Epithelial cell of prostate (primary cell): ENCODE measurements at regions not wholly inside any gene's neighbourhood (a gene's known extent, or its start where the extent isn't known, plus 50 kb on each side); places are given as distances from the start of the nearest gene placed in this dataset.

Experiments
- DNase-seq: peaks from one replicate; pipeline ENCODE4 v3.0.0-alpha.2; 2011; ENCODE audit warnings: low read depth, low spot score
- H3K27ac ChIP-seq: fragments of 450-650 bp; 2 replicates; pipeline ENCODE4 v1.5.1; 2017; ENCODE audit warnings: mild to moderate bottlenecking

DNA sequence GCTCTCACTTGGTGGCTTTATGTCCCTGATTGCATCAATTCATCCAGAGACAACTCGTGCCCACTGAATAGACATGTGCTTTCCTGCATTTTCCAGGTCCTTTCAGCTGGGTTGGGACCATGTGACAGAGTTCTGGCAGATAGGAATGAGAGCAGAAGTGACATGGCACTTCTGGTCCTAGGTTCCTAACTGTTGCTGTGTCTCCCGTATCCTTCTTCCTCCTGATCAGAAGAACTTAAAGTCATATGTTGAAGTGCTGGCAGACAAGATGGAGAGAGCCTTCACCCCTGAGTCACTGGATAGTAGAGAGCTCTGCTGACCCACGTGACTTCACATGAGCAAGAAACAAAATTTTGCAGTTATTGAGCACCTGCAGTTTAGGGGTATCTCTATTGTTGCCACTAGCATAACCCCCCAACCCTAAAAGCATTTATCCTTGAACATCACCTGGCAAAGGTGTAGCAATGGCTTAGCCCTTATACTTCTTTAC is 80.0 kb downstream of the NREP start:
- H3K27ac ChIP-seq, result no peak overlapping the region
- DNase-seq, result no peak

DNA sequence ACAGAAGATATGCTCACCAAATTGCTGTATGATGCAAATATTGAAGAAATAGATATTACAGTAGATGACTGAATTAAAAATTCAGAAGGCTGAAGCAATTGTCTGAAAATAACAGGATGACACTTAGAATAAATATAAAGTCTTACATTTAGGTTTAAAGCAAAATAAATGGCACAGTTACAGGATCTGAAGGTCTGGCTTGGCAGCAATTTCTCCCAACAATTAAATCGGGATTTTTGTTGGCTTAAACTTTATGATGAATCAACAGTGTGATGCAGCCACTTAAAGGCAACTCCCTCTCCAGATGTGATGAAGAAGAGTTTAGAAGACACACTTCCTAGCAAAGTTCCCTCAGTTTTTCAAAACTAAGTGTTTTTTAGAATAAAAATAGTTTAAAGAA is 80.5 kb downstream of the NREP start:
- H3K27ac ChIP-seq, result no peak overlapping the region
- DNase-seq, result no peak

DNA sequence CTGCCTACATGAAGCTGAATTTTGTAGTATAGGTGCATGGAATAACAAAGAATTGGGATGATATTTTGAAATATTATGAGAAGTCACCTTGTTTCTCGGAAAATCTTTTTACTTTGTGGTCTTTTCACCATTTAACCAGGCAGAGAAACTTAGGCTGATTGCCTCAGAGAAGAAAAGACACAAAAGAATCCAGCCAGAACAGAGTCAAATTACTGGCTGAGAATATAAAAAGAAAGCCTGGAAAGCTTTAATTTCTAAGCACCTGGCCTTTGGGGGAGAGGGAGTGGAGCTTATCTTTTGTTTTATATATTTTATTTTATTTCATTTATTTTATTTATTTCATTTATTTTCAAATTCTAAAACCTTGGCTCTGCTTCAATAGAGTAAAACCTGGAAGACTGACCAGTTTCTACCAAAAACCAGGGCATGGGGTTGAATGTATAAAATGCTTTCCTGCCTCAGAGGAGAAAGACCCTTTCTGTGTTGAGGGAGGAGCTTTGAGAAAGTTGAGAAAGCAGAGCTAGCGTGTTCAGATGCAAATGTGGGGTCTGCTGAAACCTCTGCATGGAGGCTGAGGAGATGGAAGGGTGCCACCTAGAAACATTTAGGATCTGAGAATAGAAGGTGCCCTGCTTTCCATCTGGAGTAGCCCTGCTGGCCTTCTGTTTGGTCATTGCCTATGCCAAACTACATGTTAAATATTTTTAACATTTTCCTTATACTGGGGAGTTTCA is 81.6 kb downstream of the NREP start:
- no peak overlapping the region for H3K27ac ChIP-seq
- DNase-seq, result no peak

DNA sequence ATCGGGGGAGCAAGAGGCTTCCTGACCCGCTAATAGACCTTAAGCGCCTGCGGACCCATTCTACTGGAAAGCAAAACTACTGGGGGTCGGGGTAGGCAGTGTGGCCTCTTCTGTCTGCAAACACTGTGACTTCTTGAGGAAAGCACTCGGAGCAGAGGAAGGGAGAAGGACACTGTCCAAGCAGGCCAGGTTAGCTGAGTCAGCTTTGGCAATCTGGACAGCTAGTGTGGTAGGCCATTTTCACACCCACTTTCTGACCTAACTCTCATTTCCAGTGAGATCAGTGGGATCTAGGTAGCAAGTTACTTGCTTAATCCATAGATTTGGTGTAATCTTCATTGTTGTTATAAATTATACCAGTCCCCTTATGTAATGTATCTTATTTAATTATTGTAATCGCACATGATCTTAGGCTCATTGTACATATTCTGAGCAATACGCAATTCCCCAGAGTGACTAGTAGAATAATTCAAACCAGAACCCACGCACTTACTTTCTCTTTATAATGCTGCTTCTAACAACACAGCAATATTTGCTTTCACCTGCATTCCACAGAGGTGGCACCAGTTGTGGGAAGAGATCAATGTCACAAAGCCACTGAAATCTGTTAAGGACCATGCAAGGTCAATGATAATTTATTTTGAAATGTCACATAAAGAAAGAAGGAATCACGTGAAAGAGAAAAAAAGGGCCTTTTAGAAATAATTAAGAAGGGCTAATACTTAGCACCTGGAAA is 82.9 kb downstream of the NREP start:
- no peak for DNase-seq
- no peak overlapping the region for H3K27ac ChIP-seq

DNA sequence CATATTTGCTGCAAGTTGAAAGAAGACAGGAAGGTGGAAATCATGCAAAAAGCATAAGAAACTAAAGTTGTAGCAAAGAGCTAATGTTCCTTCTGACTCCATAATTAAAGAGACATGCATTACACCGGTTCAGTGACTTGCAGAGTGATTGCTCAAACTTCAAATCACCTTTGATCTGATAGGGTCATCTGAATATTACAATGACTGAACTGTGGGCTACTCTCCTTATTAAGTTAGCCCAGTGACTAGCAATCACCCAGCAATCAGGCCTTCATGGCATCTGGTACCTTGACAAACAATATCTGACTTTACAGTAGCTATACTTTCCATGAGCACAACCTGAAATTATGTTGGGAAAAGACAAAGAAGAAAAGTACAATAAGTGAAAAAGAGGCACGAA is 84.9 kb downstream of the NREP start:
- no peak for DNase-seq
- no peak overlapping the region for H3K27ac ChIP-seq

DNA sequence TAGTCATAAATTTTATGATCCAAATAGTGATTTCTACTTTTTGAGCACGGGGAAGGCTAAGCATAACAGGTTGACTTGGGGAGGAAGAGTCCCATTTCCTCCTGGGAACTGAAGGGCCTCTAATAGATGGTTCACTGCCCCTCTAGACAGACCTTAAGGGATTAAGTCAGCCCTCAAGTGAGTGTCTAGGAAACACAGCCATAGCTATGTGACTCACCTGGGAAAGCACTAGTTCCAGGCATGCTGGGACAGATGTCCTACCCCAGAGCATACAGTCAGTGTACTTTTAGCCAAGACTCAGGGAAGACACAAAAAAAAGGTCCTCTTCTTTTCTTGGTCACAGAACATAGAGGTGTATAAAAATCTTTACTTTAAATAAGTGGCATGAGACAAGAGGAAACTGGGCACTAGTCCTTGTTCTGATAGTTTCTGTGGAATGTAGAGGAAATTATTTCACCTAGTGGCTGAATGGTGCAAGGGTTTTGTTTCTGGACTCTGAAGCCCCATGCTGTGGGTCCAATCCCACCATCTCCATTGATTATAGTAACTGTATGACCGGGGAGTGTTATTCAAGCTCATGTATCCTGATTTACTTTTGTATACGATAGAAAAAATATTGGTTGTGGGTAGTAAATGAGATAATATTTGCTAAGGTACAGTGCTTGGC is 86.0 kb downstream of the NREP start:
- peak; percentile 88 for DNase-seq
- H3K27ac ChIP-seq, result peak overlapping the region; percentile 74

DNA sequence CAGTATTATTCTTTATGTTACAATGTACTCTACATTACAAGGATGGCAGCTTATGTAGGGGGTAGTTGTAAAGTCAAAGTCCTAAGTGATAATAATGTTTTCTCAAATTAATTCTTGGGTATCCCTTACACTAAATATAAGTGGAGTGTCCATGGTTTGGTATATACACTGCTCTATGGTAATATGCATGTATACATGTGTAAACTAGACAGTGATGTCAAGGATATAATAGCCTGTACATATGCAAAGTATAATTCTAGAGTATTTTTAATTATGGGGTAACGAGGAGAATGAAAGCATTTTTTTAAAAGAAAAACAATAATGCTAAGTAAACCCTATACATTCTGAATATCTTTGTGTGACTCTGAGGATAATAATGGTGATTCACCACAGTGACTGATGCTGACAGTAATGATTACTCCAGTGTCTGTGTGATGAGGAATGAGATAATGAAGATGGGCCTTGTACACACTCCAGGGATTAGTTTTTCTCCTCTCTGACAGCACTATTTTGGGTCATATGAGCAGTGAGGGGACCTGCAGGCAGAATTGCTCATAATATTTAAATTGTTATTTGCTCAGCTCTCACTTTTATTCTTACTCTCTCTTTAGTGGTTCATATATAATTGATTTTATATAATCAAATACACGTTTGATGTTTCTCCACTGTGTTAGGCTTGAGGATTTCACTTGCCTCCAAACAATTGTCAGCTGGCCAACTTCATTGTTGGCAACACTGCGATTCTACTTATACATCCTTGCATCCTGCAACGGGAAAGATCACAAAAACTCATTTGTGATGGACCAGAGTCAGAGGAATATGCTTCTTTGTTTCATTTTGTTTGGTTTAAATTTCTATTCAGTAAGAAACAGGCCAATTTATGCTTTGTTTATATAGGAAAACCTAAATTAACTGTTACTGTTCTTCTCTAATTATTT is 88.2 kb downstream of the NREP start:
- DNase-seq, result no peak
- H3K27ac ChIP-seq, result no peak overlapping the region

DNA sequence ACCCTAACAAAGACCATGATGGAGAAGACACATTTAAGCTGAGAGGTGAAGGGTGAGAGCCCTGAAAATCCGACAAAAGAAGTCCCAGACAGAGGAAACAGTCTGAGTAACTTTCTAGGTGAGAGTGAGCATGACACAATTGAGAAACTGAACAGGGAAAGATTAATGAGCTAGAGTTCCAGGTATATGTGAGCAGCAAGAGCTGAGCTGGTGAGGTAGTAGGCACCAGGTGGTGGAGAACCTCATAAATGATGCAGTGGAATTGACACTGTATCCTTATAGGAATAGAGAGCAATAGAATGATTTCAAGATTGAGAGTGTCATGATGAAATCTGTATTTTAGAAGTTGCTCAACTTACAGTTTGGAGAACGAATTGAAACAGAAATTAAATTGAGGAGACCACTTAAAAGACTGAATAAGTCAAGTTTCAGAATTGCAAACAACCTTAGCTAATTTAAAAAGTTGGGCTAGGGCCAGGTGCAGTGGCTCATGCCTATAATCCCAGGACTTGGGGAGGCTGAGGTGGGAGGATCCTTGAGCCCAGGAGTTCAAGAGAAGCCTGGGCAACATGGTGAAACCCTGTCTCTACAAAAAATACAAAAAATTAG is 89.8 kb downstream of the NREP start:
- no peak for DNase-seq
- H3K27ac ChIP-seq, result no peak overlapping the region

DNA sequence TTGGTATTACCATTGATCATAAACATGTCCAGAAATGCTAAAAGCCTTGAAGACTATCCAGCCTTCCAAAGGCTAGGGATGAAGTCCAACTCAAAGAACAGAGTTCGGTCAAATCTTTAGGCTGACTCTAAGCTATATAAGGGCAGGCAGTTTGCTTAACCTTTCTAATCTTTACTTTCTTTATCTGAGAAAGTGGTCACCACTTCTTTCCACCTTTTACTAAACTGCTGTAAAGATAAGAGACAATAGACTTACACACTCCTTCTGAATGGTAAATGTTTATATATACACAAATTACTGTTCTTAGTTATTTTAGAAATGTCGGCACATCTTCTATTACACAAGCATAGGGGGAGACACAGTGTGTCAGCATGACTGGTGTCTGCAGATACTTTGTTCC is 100.4 kb downstream of the NREP start:
- H3K27ac ChIP-seq, result no peak overlapping the region
- no peak for DNase-seq

DNA sequence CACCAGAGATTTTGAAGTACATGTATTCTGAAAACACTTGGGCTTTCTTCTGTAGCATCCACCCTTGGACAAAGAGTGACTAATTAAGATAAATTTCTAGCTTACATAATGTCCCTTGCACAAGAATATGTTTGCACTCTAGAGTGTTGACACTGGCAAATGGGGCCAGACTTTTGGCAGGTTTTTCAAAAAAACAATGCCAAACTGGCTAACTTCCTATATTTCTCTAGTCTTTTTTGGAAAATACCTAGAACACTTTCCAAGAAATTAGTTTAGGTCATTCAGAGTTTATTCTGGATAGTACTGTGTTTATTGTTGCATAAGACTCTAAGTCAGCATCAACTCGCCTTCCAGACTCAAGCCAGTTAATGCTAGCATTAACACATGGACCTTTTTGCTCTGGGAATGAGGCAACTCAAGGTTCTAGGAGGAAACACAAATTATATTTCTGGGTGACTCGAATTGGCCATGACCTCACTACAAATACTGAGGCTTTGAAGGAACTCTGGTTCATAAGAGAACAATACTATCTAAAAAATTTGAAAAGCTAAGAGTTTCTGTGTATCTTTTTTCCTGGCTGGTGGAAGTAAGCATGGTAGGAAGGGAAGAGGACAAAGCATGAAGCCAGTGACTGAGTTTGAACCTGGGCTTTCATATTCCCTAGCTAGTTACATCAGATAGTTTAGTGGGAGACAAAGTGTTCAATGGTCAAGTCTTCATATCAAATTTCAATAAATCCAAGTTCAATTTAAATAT is 101.6 kb downstream of the NREP start:
- peak overlapping the region; percentile 17 for H3K27ac ChIP-seq
- peak; percentile 14 for DNase-seq

DNA sequence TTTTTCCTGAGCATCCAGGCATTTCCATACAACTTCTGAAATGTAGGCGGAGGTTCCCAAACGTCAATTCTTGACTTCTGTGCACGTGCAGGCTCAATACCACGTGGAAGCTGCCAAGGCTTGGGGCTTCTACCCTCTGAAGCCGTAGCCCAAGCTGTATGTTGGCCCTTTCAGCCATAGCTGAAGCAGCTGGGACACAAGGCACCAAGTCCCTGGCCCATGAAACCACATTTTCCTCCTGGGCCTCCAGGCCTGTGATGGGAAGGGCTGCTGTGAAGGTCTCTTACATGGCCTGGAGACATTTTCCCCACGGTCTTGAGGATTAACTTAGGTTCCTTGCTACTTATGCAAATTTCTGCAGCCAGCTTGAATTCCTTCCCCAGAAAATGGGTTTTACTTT is 103.6 kb downstream of the NREP start:
- no peak overlapping the region for H3K27ac ChIP-seq
- DNase-seq, result no peak

DNA sequence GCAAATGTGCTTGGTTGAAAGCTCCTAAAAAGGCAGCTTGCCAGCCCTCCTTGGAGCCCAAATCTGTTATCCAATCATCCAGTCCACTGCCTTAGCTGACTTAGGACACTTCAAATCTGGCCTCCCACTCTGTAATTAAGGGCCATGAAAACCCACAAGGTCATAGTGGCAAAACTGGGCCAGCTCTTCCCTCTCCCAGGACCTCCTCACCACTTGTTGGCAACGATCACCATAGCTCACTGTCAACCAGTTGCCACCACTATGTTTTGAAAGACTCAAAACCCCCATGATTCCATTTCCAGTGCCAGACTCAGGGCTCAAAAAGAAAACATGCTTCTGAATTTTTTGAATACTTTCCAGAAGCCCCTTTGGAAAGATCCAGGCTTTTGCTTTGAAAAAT is 107.5 kb downstream of the NREP start:
- no peak for DNase-seq
- H3K27ac ChIP-seq, result no peak overlapping the region

DNA sequence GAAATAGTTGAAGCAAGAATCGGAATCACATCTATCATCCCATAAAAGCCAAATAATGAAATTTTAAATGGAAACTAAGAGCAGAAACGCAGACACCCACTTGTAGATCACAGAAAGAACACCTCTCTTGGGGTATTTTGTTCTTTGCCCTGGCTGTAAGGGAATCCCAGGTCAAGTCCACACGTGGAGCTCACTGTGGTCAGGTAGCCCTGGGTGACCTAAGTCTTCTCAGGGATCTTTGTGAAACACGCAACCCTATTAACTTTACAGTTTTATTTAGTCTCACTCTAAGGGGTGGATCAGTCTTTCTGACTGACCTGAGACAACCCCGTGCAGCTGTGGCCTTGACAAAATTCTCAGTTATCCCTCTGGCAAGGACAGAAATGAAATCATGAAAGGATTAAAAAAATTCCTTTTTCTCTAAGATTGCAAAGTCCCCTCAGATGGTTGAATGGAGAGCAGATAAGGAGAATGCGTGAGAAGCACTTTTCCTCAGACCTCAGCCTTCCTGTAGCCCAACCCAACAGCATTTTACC is 111.6 kb downstream of the NREP start:
- no peak for DNase-seq
- no peak overlapping the region for H3K27ac ChIP-seq

DNA sequence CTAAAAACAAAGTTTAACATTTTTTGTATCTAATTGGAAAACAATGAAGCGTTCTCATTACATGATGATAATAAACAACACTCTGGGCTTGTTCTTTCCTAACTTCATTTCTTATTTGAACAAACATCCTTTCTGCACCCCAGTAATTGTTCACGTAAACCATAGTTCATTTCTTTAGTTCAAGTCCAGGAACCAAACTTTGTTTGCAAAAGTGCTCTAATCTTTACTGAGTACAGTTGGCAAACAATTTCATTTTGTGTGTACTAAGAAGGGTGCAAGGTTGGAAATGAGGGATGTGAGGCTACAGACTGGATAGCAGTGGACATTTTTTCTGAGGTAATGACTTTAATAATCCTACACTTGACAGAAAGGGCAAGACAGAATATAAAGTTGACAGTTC is 113.5 kb downstream of the NREP start:
- no peak overlapping the region for H3K27ac ChIP-seq
- no peak for DNase-seq

DNA sequence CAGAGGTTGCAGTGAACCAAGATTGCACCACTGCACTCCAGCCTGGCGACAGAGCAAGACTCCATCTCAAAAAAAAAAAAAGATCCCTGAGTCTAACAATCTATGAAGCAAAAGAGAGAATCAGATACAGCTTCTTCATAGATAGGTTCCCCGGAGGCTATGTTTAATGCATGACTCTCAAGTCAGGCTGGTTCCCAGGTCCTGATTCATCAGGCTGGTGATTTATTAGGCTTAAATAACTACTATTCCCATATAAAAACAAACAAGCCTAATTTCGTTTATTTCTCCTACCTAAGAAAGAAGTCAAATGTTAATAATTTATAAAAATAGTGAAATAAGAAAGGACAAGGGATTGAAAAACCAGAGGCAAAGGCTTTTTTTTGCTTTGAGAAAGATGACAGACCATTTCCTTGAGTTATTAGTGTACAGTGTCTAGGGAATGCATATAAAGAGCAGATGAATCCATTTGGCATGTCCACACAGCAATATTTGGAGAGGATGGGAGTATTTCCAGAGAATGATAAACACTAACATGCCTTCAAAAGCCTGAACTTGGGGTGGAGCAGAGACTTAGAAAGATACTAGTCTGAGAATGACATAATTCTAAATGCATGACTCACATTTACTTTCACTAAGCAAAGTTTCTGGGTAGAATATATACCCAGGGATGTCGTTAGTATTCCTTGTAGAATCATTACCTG is 115.3 kb downstream of the NREP start:
- peak overlapping the region; percentile 58 for H3K27ac ChIP-seq
- peak; percentile 91 for DNase-seq

DNA sequence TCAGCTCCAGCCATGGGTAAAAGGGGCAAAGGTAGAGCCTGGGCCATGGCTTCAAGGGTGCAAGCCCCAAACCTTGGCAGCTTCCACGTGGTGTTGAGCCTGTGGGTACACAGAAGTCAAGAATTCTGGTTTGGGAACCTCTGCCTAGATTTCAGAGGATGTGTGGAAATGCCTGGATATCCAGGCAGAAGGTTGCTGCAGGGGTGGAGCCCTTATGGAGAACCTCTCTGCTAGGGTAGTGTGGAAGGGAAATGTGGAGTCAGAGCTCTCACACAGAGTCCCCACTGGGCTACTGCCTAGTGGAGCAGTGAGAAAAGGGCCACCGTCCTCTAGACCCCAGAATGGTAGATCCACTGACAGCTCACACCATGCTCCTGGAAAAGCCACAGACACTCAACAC is 117.1 kb downstream of the NREP start:
- no peak for DNase-seq

DNA sequence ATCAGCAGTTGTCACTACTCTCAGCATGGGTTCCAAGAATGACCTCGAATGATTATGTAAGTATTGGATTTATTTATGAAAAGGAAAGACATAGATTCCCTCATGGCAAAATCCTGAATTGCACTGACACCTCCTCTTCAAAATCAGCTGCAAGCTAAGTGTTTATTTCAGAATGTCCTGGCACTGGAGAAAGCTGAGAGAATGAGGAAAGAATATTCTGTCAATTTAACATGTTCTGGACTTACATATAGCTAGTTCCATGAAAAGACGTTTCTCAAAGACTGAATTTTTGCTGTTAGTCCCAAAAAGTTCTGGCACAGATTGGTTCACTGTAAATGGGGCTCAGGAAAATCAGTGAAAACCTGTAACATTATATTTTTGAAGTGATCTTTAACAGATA is 120.3 kb downstream of the NREP start:
- no peak for DNase-seq
- no peak overlapping the region for H3K27ac ChIP-seq

More for the DNA sequence above, 117.1 kb downstream of the NREP start:
- H3K27ac ChIP-seq, result no peak overlapping the region

DNA sequence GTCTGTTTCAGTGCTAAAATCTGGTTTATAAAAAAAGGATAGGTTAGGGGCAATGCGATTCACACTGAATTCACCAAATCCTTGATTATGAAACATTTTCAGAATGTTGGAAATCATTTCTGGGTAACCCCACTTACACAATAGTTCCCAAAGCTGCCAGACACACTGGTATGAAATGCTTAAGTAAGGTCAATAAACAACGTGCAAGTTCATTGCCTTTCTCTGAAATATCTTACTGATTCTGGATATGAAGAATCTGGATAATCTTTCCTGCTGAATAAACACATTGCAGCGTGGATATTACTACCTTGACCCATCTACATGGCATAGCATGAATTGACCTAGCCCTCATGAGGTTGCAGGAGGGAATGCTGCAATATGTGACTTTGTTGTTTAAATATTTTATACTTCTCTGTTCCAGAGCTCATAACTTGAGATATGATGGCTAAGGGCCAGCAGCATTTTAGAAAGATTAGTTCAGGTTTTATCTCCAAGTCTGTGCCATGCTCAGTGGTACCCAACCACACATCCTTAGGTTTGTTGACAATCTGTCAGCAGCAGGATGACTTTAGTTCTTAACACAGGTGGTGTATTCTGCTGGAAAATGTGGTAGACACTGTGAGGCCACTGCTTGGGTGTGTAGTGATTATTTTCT is 121.0 kb downstream of the NREP start:
- no peak overlapping the region for H3K27ac ChIP-seq
- DNase-seq, result no peak
